DMS53 treated with DMSO at 0.1 percent for 48 hours (cell line): ENCODE measurements at regions not wholly inside any gene's neighbourhood (a gene's known extent, or its start where the extent isn't known, plus 50 kb on each side); places are given as distances from the start of the nearest gene placed in this dataset.
"Not testable (repeated sequence)": the region's sequence is repeated elsewhere in the genome, so short reads cannot be mapped to it uniquely, and the experiment has no call there.

Experiments
- DNase-seq: peaks from one replicate; lab custom pipeline; 2025; ENCODE audit not compliant: unreplicated experiment; lab: John Stamatoyannopoulos, UW

DNA sequence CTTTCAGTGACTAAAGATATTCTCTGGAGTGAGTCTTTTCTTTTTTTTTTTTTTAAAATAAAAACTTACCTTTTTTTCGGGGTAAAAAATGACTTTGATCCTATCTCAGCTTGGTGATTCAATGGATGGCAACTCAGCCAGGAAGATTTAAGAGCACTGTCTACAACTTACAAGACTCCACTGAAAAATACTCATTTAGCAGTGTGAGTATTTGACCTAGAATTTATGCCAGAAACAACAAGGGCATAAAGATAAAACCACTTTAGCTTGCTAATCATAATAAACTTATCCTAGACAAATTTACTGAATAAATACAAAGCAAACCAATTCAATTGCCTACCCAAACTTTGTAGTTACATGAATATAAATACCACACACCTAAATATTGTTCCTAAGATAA, 446.6 kb downstream of the RPS29 start:
- DNase-seq, result no peak

DNA sequence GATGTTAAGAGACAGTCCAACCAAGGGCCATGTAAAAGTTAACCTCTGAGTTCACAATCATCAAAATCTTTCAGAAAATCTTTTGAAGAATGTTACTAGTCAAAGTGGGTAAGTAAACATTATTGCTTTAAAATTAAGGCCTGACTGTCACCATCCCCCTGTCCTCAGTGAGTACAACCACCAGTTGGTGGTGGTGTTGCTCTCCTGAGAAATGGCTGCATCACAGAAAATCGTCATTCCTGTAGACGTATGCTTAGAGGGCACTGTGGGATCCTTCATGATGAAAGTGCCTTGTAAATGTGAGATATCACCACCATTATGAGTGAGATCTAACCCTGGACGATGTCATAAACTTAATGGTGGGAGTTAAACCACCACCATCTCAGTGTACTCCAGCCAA, 451.2 kb downstream of the RPS29 start:
- DNase-seq, result no peak

GRCh38 chr14:49121246-49121645, 464.9 kb downstream of the RPS29 start:
- DNase-seq, result no peak

DNA sequence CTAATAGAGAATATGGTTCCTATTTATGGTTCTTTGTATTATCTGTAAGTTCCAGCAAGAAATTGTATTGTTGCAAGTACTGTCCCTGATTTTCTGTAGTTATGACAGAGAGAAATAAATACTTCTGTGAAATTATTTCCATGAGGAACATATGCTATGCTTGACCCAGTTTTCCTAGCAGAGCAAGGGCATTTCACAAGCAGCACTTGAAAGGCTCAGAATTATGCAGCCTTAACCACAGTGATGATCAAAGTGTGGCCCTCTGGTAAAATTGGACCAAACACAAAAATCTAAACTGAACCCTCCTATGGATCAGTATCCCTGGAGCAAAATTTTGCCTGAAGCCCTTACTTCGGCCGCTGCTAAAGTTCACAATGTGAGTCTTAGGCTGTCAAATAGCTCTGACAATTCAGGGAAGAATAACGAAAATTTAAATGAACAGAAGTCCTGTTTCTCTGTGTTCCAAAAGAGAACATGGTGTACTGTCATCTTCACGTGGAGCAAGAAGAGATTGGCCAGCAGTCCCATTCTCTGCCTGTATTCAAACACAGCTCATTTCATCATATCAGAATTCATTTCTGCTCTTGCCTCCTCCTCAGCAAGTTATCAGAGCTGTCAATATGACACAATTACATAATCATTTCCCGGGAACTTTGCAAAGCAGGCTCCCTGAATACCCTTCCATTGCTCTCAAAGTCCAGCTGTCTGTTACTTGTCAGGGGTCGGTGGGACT, 471.9 kb downstream of the RPS29 start:
- DNase-seq, result no peak

DNA sequence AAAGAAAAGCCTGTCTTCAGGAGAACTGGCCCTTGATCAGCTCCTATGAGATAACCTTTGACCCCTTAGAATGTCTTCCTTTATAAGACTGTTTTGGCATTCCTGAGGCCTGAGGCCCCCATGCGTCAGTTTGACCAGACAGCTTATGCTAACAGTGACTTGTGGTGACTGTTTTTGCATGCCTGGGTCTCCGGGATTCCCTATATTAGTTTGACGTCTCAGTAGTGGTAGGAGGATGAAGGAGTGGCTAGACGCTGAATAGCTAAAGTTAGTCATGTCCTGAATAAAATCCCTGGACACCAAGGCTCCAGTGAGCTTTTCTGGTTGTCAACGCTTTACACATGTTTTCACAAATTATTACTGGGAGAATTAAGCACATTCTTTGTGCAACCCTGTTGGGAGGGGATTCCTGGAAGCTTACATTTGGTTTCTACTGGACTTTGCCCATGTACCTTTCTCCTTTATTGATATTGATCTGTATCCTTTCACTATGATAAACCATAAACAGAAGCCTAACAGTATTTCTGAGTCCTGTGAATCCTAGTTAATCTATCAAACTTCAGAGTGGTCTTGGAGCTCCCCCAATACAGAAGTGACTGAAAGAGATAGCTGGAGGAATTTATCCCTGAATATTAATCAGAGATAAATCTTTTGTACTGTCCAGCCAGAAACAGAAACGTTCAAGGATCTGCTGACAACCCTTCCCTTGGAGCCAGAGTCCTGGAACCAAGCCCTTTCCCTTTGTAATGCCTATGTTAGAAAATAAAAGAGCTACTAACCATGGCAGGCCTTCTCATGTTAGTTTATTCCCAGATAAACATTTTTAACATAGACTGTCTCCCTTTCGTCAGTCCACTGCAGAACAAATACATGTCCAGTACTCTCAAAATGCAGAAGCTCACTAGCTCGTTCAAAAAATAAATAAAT, 479.2 kb downstream of the RPS29 start:
- DNase-seq, result no peak

GRCh38 chr14:49105956-49106355, 480.2 kb downstream of the RPS29 start:
- DNase-seq, result no peak

- DNase-seq, result no peak
Measured at GRCh38 chr14:49105512-49105911, 480.7 kb downstream of the RPS29 start.

DNA sequence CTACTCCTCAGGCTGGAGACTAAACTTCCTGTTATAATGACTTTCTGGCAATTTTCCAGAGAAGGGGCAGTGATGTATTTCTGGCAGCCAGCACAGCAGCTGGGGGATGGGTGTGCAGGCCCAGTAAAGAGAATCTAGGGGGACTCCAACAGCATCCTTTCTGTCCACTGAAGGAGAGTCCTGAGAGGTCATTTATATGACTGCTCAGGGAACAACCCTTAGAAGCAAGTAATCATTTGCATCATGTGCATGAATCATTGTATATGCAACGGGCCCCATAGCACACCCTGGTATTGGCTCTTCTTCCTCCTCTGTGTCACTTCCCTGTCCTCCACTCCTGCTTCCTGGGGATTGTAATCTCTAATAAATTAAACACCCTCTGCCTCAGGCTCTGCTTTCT, 493.8 kb downstream of the RPS29 start:
- DNase-seq, result no peak

GRCh38 chr14:49089107-49089506, 497.1 kb downstream of the RPS29 start:
- no peak for DNase-seq

- not testable (repeated sequence) for DNase-seq
Measured at GRCh38 chr14:49073292-49073691, 512.9 kb downstream of the RPS29 start.

- peak; percentile 21 for DNase-seq
Measured at GRCh38 chr14:49058511-49058910, 527.7 kb downstream of the RPS29 start.

DNA sequence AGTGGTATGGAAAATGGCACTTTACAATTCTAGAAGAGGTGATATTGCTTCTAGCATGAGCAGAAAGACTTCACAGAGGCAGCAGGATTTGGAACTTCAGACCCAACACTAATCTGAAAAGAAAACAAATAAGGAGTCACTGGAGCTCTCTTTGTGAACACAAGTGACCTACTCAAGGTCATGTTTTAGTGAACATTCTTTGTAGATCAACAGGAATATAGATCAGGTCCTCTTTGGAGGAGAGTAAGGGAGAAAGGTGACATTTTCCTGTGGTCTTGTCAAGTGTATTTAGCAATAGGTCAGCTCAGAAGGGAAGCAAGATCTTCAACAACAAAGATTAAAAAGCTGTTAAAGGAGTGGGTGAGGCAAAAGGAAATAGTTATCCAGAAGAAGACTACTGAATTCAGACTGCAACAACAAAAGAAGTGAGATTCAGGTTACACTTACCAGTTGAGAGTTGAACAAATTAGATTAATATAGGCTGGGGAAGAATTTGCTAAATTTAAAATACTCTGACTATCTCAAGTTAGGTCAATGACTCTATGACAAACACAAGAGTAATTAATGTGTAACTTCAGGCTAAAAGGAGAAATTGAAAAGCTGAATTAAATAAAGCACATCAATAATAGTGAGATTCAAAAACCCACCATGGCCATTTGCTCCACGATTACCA, 528.2 kb downstream of the RPS29 start:
- DNase-seq, result no peak

DNA sequence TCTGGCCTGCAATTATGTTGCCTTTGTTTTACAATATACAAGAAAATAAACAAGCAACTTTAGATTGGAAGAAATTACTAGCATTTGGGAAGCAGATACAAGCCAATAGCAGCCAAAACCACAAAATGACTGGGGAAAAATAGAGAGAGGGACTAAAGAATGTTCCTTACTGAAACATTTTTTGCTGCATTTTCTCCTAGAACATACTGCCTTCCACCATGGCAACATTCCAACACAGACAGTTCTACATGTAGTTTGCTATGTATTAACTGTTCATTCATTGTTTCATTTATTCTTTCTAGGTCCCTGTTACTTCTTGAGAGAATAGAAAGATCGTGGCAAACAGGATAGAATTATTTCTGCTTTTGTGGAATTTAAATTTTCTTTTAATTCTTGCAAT, 530.2 kb downstream of the RPS29 start:
- no peak for DNase-seq

- no peak for DNase-seq
Measured at GRCh38 chr14:49052521-49052920, 533.7 kb downstream of the RPS29 start.

- DNase-seq, result no peak
Measured at GRCh38 chr14:49051328-49052060, 534.7 kb downstream of the RPS29 start.

DNA sequence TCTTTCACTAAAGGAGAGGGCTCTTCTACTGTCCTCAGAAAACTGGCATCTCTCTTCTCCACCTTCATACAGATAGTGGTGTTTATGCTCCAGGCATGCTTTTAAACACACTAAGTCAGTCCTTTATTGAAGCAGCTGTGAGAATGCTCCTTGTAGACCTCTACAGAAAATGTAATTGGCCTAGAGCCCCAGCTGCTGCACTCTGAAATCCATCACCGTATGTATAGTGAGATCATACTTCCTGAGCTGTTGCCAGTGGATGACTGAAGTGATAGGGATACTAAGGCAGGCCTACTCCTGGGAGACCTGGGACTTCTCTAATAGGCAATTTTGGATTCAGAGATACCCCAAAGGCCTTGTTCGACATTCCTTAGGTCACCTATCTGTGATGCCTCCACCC, 535.4 kb downstream of the RPS29 start:
- no peak for DNase-seq

- no peak for DNase-seq
Measured at GRCh38 chr14:49049711-49050110, 536.5 kb downstream of the RPS29 start.

- no peak for DNase-seq
Measured at GRCh38 chr14:49044981-49045380, 541.2 kb downstream of the RPS29 start.

- no peak for DNase-seq
Measured at GRCh38 chr14:49036984-49037516, 549.1 kb downstream of the RPS29 start.

- no peak for DNase-seq
Measured at GRCh38 chr14:49036266-49036665, 549.9 kb downstream of the RPS29 start.

DNA sequence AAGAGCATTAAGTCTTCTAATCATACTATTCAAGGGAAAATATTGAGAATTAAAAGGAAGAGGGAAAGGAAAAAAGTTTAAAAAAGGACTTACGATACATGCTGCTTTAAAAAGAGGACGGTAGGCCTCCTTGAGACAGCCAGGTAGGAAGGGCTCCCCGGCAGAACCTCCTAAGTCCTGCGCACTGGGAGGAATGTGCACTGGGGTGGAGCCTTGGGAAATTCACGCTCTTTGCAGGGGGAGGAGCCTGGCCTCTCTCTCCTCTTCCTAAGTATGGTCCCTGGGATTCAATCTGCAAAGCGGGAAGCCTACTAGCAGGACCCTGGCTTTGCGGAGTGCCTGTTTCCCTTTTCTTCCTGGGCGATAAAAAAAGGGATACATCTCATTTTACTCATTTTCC, 553.0 kb downstream of the RPS29 start:
- DNase-seq, result no peak
